GM21367 (cell line): ENCODE measurements at regions not wholly inside any gene's neighbourhood (a gene's known extent, or its start where the extent isn't known, plus 50 kb on each side); places are given as distances from the start of the nearest gene placed in this dataset.
"Not testable (repeated sequence)": the region's sequence is repeated elsewhere in the genome, so short reads cannot be mapped to it uniquely, and the experiment has no call there.

ENCODE experiments used
- ATAC-seq: cut with Tn5 transposase; IDR thresholded peaks from one replicate; pipeline ENCODE4 v1.9.1; 2021; ENCODE audit not compliant: unreplicated experiment

- ATAC-seq = no peak
Observed at GRCh38 chr1:227417756-227418480, 99.6 kb upstream of the CDC42BPA start.

- ATAC-seq = no peak
Observed at GRCh38 chr1:227416156-227416830, 98.0 kb upstream of the CDC42BPA start.

- ATAC-seq = no peak
Observed at GRCh38 chr1:227415115-227415790, 97.0 kb upstream of the CDC42BPA start.

GRCh38 chr1:227411066-227411465, 92.8 kb upstream of the CDC42BPA start:
- no peak for ATAC-seq

GRCh38 chr1:227406332-227406731, 88.0 kb upstream of the CDC42BPA start:
- not testable (repeated sequence) for ATAC-seq

GRCh38 chr1:227403535-227403934, 85.2 kb upstream of the CDC42BPA start:
- ATAC-seq = no peak

- no peak for ATAC-seq
Observed at GRCh38 chr1:227401562-227402342, 83.5 kb upstream of the CDC42BPA start.

- ATAC-seq = no peak
Observed at GRCh38 chr1:227399152-227399730, 80.9 kb upstream of the CDC42BPA start.

- no peak for ATAC-seq
Observed at GRCh38 chr1:227397354-227397978, 79.2 kb upstream of the CDC42BPA start.

GRCh38 chr1:227396539-227397353, 78.5 kb upstream of the CDC42BPA start:
- ATAC-seq = no peak

GRCh38 chr1:227395426-227396028, 77.2 kb upstream of the CDC42BPA start:
- ATAC-seq = no peak

- no peak for ATAC-seq
Observed at GRCh38 chr1:227392984-227393764, 74.9 kb upstream of the CDC42BPA start.

GRCh38 chr1:227391879-227392278, 73.6 kb upstream of the CDC42BPA start:
- ATAC-seq = no peak

- ATAC-seq = no peak
Observed at GRCh38 chr1:227391211-227391610, 72.9 kb upstream of the CDC42BPA start.

GRCh38 chr1:227390525-227390924, 72.2 kb upstream of the CDC42BPA start:
- no peak for ATAC-seq

GRCh38 chr1:227388214-227389168, 70.2 kb upstream of the CDC42BPA start:
- ATAC-seq = no peak

GRCh38 chr1:227379555-227379892, 61.2 kb upstream of the CDC42BPA start:
- no peak for ATAC-seq
